Astrocyte of the spinal cord (primary cell): ENCODE measurements at regions not wholly inside any gene's neighbourhood (a gene's known extent, or its start where the extent isn't known, plus 50 kb on each side); places are given as distances from the start of the nearest gene placed in this dataset.

Experiments used
- DNase-seq: peaks from one replicate; pipeline ENCODE4 v3.0.0; 2011; ENCODE audit warnings: low read depth, low spot score
- H3K4me3 ChIP-seq: 2 replicates; pipeline ENCODE4 v1.5.1; 2011; ENCODE audit warnings: low read depth, mild to moderate bottlenecking, low read length, moderate library complexity
- in situ Hi-C: cut with HindIII; loops from 2 replicates; pipeline ENCODE4 v1.10.0; 2017; ENCODE audit warnings: low sequenced_read_pairs
- TF ChIP-seq, protein P1 (sequence below): IDR thresholded peaks from 2 replicates; pipeline ENCODE4 v1.5.1; 2012; ENCODE audit warnings: low read depth, mild to moderate bottlenecking, low read length, inconsistent platforms

DNA sequence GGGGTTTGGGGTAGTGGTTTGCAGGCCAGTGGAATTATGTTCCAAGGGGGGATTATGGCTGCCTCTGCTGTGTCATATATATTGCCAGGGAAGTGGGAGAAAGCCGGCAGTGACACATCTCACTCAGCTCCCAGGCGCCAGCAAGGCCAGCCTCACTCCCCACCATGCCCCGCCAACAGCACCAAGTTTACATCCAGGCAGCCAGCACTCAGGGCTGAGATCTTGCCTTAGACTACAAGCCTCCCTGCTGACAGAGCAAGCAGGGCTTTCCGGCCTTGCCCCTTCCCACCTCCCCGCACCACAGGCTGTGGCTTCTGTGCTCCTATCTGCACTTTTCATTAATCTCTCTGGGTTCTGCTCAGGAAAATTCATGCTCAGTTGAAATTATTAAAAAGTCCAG, 385.1 kb downstream of the MZT1 start:
- in situ Hi-C loops, result no loop called here
- H3K4me3 ChIP-seq, result no peak overlapping the region
- DNase-seq, result no peak
- TF ChIP-seq, protein P1, sequence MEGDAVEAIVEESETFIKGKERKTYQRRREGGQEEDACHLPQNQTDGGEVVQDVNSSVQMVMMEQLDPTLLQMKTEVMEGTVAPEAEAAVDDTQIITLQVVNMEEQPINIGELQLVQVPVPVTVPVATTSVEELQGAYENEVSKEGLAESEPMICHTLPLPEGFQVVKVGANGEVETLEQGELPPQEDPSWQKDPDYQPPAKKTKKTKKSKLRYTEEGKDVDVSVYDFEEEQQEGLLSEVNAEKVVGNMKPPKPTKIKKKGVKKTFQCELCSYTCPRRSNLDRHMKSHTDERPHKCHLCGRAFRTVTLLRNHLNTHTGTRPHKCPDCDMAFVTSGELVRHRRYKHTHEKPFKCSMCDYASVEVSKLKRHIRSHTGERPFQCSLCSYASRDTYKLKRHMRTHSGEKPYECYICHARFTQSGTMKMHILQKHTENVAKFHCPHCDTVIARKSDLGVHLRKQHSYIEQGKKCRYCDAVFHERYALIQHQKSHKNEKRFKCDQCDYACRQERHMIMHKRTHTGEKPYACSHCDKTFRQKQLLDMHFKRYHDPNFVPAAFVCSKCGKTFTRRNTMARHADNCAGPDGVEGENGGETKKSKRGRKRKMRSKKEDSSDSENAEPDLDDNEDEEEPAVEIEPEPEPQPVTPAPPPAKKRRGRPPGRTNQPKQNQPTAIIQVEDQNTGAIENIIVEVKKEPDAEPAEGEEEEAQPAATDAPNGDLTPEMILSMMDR, result no peak

DNA sequence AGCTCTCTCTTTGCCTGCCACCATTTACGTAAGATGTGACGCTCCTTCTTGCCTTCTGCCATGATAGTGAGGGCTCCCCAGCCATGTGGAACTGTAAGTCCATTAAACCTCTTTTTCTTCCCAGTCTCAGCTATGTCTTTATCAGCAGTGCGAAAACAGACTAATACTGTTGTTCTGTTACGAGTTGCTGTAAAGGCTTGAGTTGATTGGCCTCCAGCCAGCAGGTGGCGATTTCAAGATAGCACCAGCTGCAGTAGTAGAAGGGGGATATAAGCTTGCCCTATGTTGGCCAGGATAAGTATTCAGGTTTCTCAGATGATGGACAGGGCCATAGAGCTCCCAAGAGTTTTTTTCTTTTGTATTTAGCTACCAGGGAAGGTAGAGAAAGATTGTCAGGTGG, 385.5 kb downstream of the MZT1 start:
- TF ChIP-seq, protein P1, result no peak

DNA sequence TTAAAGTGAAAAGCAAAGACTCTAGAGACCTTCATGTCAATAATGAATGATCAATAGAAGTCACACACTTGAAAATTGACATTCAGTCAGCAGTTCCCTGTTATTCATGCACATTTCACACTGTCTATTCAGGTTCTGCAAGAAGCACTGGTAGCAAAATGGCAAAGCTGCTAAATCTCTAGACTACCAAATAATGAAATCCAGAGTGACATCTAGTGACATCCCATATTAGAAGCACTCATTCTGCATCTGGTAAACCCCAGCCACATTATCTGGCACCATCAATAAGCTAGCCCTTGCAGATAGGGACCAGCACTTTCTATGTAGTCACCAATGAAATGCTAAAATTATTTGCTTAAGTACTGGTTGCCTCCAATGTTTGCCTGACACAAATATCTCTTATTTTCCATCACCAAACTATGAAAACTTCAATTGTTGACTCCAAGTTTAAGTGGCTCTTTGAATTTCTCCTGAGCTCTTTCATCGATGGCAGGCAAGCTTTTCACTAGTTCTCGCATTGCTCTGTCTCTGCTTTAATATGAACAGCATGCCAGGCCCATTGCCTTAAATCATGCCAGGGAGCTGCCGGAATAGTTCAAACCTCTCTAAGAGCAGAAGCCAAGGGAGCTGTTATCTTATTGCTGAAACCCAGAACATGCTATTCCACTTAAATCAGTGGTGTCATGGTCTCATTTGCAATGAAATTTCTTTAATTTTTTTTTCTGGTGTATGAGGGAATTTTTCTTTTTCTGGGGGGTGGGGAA, 409.9 kb downstream of the MZT1 start:
- H3K4me3 ChIP-seq, result no peak overlapping the region
- in situ Hi-C loops, result no loop called here
- TF ChIP-seq, protein P1, result no peak
- no peak for DNase-seq

More for the DNA sequence above, 385.5 kb downstream of the MZT1 start:
- in situ Hi-C loops, result no loop called here
- DNase-seq, result no peak
- H3K4me3 ChIP-seq, result no peak overlapping the region

DNA sequence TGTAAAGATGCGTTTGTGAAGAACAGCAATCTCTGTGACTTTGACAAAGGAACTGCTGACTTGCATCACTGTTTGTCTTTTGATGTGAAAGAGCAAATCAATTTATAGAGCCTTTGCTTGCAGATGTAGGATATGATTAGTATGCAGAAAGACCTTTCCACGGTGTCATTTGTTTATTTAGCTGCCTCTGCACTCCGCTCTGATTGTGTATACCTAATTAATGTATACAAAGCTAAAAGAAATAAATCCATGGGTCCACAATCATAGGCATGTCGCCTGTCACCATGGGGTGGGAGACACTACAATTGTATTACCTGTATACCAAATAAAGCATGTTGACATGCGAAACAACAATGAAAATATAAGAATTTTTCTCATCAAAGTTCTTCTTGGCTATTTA, 410.7 kb downstream of the MZT1 start:
- in situ Hi-C loops, result no loop called here
- TF ChIP-seq, protein P1, result no peak
- H3K4me3 ChIP-seq, result no peak overlapping the region
- no peak for DNase-seq

- in situ Hi-C loops, result no loop called here
- no peak for DNase-seq
- TF ChIP-seq, protein P1, result no peak
These were observed 412.1 kb downstream of the MZT1 start for GRCh38 chr13:72315312-72315711.

DNA sequence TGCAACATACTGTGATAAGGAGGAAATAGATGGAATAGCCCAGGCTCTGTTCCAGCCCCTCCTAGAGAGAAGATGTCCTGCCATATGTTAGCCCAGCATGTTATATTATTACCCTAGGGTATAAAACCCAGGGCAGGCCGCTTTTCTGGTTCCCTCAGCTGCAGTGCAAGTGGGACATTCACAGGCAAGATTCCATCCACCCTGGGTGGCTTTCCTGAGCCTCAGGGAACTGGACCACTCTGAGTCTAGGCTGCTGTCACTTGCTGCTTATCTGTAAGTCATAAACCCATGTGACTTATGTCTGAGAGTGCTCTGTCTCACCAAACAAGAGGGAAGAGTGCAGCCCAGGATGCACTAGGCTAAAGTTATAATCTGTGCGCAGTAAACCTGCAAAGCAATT, 413.2 kb downstream of the MZT1 start:
- TF ChIP-seq, protein P1, result no peak
- no peak for DNase-seq
- H3K4me3 ChIP-seq, result no peak overlapping the region
- in situ Hi-C loops, result no loop called here

More at GRCh38 chr13:72315312-72315711, 412.1 kb downstream of the MZT1 start:
- no peak overlapping the region for H3K4me3 ChIP-seq
